Fibroblast of upper back skin (primary cell): ENCODE measurements at regions not wholly inside any gene's neighbourhood (a gene's known extent, or its start where the extent isn't known, plus 50 kb on each side); places are given as distances from the start of the nearest gene placed in this dataset.

Experiments
- DNase-seq: peaks from one replicate; pipeline ENCODE4 v3.0.0-alpha.2; 2013

GRCh38 chrX:134716620-134717012, 58.3 kb upstream of the PLAC1 start:
- DNase-seq, result no peak

- DNase-seq, result no peak
These were observed 57.8 kb upstream of the PLAC1 start for GRCh38 chrX:134715930-134716619.

- DNase-seq, result no peak
These were observed 56.4 kb upstream of the PLAC1 start for GRCh38 chrX:134714633-134715110.

GRCh38 chrX:134713618-134714107, 55.4 kb upstream of the PLAC1 start:
- no peak for DNase-seq

- no peak for DNase-seq
These were observed 54.0 kb upstream of the PLAC1 start for GRCh38 chrX:134712272-134712671.

GRCh38 chrX:134711135-134711921, 53.1 kb upstream of the PLAC1 start:
- DNase-seq, result no peak
